CD8-positive, alpha-beta memory T cell (primary cell): ENCODE measurements at regions not wholly inside any gene's neighbourhood (a gene's known extent, or its start where the extent isn't known, plus 50 kb on each side); places are given as distances from the start of the nearest gene placed in this dataset.

Experiments
- CTCF ChIA-PET: fragments of 350-600 bp; sonication (Branson Sonifier 250); formaldehyde crosslinking; loops from one replicate; lab custom pipeline; 2021; ENCODE audit warnings: antibody characterized with exemption; lab: Charles Lee
- POLR2A ChIA-PET: fragments of 350-600 bp; sonication (Branson Sonifier 250); formaldehyde crosslinking; loops from one replicate; lab custom pipeline; 2021; ENCODE audit warnings: antibody characterized with exemption; lab: Charles Lee
- DNase-seq, 5 donors: peaks; one replicate each; pipeline versions ENCODE4 v3.0.0 to v3.0.0-alpha.2; 2020 to 2022; ENCODE audit warnings: mixed read lengths in 1 of 5
- H3K27ac ChIP-seq: one replicate; pipeline ENCODE4 v1.7.0; 2013; ENCODE audit warnings: low read depth, mild to moderate bottlenecking, low read length, moderate library complexity
- H3K27me3 ChIP-seq: 2 replicates; pipeline ENCODE4 v1.7.0; 2013; ENCODE audit warnings: low read length, mild to moderate bottlenecking; ENCODE audit not compliant: insufficient read depth, poor library complexity, severe bottlenecking
- H3K36me3 ChIP-seq: 2 replicates; pipeline ENCODE4 v1.7.0; 2013; ENCODE audit warnings: mild to moderate bottlenecking, low read length, moderate library complexity; ENCODE audit not compliant: insufficient read depth
- H3K4me1 ChIP-seq: 2 replicates; pipeline ENCODE4 v1.7.0; 2013; ENCODE audit warnings: mild to moderate bottlenecking, low read length, moderate library complexity; ENCODE audit not compliant: insufficient read depth
- H3K4me3 ChIP-seq: 2 replicates; pipeline ENCODE4 v1.7.0; 2013; ENCODE audit warnings: mild to moderate bottlenecking, low read length
- H3K9me3 ChIP-seq: 2 replicates; pipeline ENCODE4 v1.7.0; 2013; ENCODE audit warnings: mild to moderate bottlenecking, low read length
- H3K27ac Mint-ChIP-seq, 8 donors: one replicate each; pipeline ENCODE4 v1.8.0; 2020 to 2021; ENCODE audit warnings: mixed read lengths in 8 of 8, mild to moderate bottlenecking in 6 of 8, inconsistent platforms in 3 of 8, moderate library complexity in 3 of 8
- H3K27me3 Mint-ChIP-seq, 2 donors: one replicate each; pipeline ENCODE4 v1.8.0; 2020 to 2021; ENCODE audit warnings: mixed read lengths in 2 of 2, mild to moderate bottlenecking in 1 of 2, moderate library complexity in 1 of 2
- H3K36me3 Mint-ChIP-seq, 3 donors: one replicate each; pipeline ENCODE4 v1.8.0; 2020 to 2021; ENCODE audit warnings: mixed read lengths in 3 of 3, inconsistent platforms in 1 of 3, mild to moderate bottlenecking in 1 of 3
- H3K4me1 Mint-ChIP-seq, 3 donors: one replicate each; pipeline ENCODE4 v1.8.0; 2020 to 2021; ENCODE audit warnings: mixed read lengths in 3 of 3, inconsistent platforms in 1 of 3, mild to moderate bottlenecking in 1 of 3
- H3K4me3 Mint-ChIP-seq, 7 donors: one replicate each; pipeline ENCODE4 v1.8.0; 2020 to 2021; ENCODE audit warnings: mixed read lengths in 7 of 7, mild to moderate bottlenecking in 6 of 7, moderate library complexity in 4 of 7, inconsistent platforms in 2 of 7
- H3K9me3 Mint-ChIP-seq, 5 donors: one replicate each; pipeline ENCODE4 v1.8.0; 2020 to 2022; ENCODE audit warnings: mixed read lengths in 5 of 5, mild to moderate bottlenecking in 3 of 5, moderate library complexity in 2 of 5, inconsistent platforms in 1 of 5

DNA sequence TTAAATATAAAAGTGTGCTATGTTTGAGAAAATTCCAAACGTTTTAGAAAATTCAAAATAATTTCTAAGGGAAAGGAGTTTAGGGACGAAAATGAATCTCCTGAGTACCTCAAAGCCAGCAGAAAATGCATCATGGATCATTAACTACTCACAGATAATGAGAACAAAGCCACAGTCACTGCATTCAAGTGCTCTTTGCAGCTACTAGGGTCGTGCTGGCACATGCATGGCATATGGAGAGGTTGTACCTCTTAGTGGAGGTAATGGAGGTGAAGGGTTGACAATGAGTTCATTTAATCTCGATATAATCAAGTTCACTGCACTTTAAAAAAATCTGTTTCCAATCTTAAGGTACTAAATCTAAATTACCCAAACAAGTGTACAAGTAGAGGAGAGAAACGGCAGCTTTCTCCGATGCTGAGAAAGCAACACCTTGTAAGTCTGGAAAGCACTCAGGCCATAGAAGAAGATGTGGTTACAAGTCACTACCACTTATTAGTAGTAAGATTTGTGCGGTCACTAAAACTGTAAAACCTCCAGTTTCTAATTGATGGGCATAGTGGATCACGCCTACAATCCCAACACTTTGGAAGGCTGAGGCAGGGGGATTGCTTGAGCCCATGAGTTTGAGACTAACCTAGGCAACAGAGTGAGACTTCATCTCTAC, 261.1 kb upstream of the ANO3 start:
- no peaks in the 10 kb centered on the region for H3K36me3 ChIP-seq
- H3K4me1 ChIP-seq, result no peaks in the 10 kb centered on the region
- no peaks in the 10 kb centered on the region for H3K27me3 Mint-ChIP-seq
- H3K4me3 ChIP-seq, result no peak overlapping the region
- no peak overlapping the region for H3K27ac Mint-ChIP-seq
- H3K27me3 ChIP-seq, result no peaks in the 10 kb centered on the region
- no peak overlapping the region for H3K4me3 Mint-ChIP-seq
- CTCF ChIA-PET, result no interaction called here
- POLR2A ChIA-PET, result no interaction called here
- H3K27ac ChIP-seq, result no peak overlapping the region
- H3K4me1 Mint-ChIP-seq, result no peaks in the 10 kb centered on the region
- no peaks in the 10 kb centered on the region for H3K9me3 ChIP-seq
- peaks cover 3 to 35% (median 17%) of the 10 kb centered on the region in 5 donors for H3K9me3 Mint-ChIP-seq
- DNase-seq, result no peak
- H3K36me3 Mint-ChIP-seq, result no peaks in the 10 kb centered on the region

DNA sequence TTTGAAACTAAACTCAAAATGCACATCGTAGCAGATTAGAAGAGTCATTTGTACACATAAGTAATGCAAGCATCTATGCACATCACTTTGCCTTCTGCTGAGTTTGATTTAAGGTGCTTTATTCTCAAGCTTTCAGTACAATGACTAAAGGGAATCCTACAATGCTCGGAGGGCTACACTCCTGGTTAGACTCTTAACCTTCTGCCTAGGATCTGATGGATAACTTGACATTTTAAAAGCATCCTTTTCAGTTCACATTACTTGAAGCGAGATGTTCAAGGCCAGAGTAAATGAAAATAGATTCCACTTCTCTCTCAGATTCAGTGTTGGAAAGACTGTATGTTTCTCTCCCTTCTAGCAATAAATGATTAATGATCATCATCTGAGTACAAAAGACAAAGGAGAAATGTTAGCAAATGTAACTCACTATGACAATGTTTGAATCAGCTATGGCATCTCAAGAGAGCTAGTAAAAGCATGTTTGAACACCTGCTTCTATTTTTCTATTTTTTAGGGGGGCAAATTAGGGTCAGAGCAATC, 259.2 kb upstream of the ANO3 start:
- Histone ChIP-seq H3K27ac (no peak overlapping the region), H3K4me3 (no peak overlapping the region), H3K27me3 (no peaks in the 10 kb centered on the region), H3K36me3 (no peaks in the 10 kb centered on the region), H3K4me1 (no peaks in the 10 kb centered on the region), H3K9me3 (no peaks in the 10 kb centered on the region)
- Mint-ChIP-seq H3K9me3 (peaks cover 3 to 37% (median 9%) of the 10 kb centered on the region in 5 donors), H3K36me3 (no peaks in the 10 kb centered on the region), H3K27ac (no peak overlapping the region), H3K4me3 (no peak overlapping the region), H3K27me3 (no peaks in the 10 kb centered on the region), H3K4me1 (no peaks in the 10 kb centered on the region)
- CTCF ChIA-PET, result no interaction called here
- no peak for DNase-seq
- POLR2A ChIA-PET, result no interaction called here

DNA sequence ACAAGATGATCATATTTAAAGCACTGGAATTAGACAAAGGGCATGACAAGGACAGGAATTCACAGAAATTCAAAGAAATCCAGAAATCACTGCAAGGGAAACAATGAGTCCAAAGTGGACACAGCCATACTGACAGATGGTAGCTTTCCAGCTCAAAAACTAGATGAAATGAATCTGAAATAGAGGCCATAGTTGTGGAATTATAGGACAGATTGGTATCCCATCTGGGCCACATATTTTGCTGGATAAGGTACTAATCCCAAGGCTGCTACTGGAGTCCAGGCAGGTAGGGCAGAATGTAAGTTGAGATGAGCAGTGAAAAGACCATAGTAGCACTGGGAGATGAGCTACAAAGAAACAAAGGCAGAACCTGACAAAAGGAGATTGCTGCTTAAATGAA, 258.3 kb upstream of the ANO3 start:
- Histone ChIP-seq H3K27ac (no peak overlapping the region), H3K9me3 (no peaks in the 10 kb centered on the region), H3K36me3 (no peaks in the 10 kb centered on the region), H3K4me3 (no peak overlapping the region), H3K27me3 (no peaks in the 10 kb centered on the region), H3K4me1 (no peaks in the 10 kb centered on the region)
- POLR2A ChIA-PET, result no interaction called here
- Mint-ChIP-seq H3K4me1 (no peaks in the 10 kb centered on the region), H3K9me3 (peaks cover 3 to 29% (median 5%) of the 10 kb centered on the region in 5 donors), H3K27me3 (no peaks in the 10 kb centered on the region), H3K4me3 (no peak overlapping the region), H3K27ac (no peak overlapping the region), H3K36me3 (no peaks in the 10 kb centered on the region)
- no peak for DNase-seq
- CTCF ChIA-PET, result no interaction called here

DNA sequence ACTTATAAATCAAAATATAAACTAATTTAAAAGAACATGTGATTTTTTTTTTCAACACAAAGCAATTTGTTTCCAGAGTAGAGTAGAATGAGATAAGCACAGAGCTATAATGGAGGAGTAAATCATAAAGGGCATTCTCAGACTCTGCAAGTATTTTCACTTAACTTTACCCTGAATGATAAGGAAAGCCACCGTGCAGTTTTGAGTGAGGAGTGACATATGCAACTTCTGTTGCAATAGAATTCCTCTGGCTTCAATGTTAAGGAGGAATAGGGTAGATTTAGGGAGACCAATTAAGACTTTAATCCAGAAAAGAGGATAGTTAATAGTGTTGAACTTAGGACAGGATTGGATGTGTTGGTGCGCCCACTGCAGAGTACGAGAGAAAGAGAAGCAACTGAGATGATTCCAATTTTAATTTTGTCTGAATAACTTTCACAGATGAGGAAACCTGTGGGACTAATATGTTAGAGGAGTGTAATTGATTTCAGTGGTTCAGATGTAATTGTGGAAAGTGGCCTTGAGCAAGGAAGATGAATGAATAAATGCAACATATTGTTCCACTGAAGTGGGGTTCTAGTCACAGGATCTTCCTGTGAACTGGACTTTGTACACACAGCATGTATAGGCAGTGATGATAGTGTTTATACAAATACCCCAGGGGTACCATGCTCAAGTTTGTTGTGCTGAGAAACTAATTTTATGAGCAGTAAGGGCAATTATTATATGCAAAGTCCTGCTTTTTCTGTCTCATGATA, 255.5 kb upstream of the ANO3 start:
- Histone ChIP-seq H3K27me3 (no peaks in the 10 kb centered on the region), H3K27ac (no peak overlapping the region), H3K4me3 (no peak overlapping the region), H3K9me3 (no peaks in the 10 kb centered on the region), H3K36me3 (no peaks in the 10 kb centered on the region), H3K4me1 (no peaks in the 10 kb centered on the region)
- H3K27me3 Mint-ChIP-seq, result no peaks in the 10 kb centered on the region
- H3K4me1 Mint-ChIP-seq, result no peaks in the 10 kb centered on the region
- ChIA-PET POLR2A (no interaction called here), CTCF (no interaction called here)
- DNase-seq, result no peak
- H3K27ac Mint-ChIP-seq, result no peak overlapping the region
- H3K9me3 Mint-ChIP-seq, result peaks cover 0 to 34% (median 8%) of the 10 kb centered on the region in 5 donors
- H3K36me3 Mint-ChIP-seq, result no peaks in the 10 kb centered on the region
- no peak overlapping the region for H3K4me3 Mint-ChIP-seq

DNA sequence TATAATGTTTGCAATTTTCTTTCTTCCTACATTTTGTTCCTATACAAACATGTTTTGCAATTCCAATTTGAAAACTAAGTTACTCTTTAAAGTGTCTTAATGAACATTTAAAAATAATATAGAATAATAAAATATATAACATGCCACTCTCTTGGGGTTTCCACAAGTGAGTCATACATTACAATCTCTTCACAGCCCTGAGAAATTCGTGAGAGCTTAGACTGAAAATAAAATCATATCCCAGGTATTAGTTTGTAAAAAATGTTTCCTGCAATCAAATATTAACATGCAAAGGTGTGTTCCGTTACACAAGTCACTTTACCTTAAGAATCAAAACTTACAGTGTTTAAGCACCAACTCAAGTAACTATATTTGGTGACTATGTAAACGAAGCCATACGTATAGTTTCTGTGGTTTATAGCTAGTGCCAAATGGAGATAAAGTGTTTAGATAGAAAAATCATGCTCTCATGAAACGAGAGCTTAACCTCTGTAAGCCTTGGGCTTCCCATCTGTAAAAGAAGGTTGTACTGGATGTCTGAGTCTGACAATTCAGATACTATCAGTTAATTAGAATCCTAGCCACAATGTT, 253.6 kb upstream of the ANO3 start:
- Mint-ChIP-seq H3K4me1 (no peaks in the 10 kb centered on the region), H3K27me3 (no peaks in the 10 kb centered on the region), H3K4me3 (no peak overlapping the region), H3K9me3 (peaks cover 0 to 33% (median 8%) of the 10 kb centered on the region in 5 donors), H3K27ac (no peak overlapping the region), H3K36me3 (no peaks in the 10 kb centered on the region)
- CTCF ChIA-PET, result no interaction called here
- H3K27ac ChIP-seq, result no peak overlapping the region
- no peaks in the 10 kb centered on the region for H3K4me1 ChIP-seq
- no peak for DNase-seq
- no peaks in the 10 kb centered on the region for H3K27me3 ChIP-seq
- H3K36me3 ChIP-seq, result no peaks in the 10 kb centered on the region
- no peak overlapping the region for H3K4me3 ChIP-seq
- no peaks in the 10 kb centered on the region for H3K9me3 ChIP-seq
- POLR2A ChIA-PET, result no interaction called here

DNA sequence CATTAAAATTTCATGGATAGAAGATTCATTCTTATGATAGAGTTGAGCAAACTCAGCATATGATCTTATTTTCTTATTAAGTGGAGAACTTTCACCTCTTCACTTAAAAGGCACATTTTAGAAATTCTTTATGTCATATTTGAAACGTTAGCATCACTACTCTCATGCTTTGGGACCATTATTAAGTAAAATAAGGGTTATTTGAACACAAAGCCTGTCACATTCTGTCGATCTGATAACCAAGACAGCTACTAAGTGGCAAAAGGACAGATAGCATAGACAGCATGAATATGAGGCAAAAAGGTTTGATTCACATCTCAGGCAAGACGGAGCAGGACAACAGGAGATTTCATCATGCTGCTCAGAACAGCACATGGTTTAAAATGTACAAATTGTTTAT, 247.6 kb upstream of the ANO3 start:
- H3K27ac ChIP-seq, result no peak overlapping the region
- DNase-seq, result no peak
- no peaks in the 10 kb centered on the region for H3K36me3 ChIP-seq
- Mint-ChIP-seq H3K36me3 (no peaks in the 10 kb centered on the region), H3K4me3 (no peak overlapping the region), H3K27me3 (no peaks in the 10 kb centered on the region), H3K4me1 (no peaks in the 10 kb centered on the region), H3K9me3 (peaks cover 3 to 14% (median 5%) of the 10 kb centered on the region in 5 donors), H3K27ac (no peak overlapping the region)
- ChIA-PET CTCF (no interaction called here), POLR2A (no interaction called here)
- H3K4me1 ChIP-seq, result no peaks in the 10 kb centered on the region
- H3K9me3 ChIP-seq, result no peaks in the 10 kb centered on the region
- no peak overlapping the region for H3K4me3 ChIP-seq
- H3K27me3 ChIP-seq, result no peaks in the 10 kb centered on the region

DNA sequence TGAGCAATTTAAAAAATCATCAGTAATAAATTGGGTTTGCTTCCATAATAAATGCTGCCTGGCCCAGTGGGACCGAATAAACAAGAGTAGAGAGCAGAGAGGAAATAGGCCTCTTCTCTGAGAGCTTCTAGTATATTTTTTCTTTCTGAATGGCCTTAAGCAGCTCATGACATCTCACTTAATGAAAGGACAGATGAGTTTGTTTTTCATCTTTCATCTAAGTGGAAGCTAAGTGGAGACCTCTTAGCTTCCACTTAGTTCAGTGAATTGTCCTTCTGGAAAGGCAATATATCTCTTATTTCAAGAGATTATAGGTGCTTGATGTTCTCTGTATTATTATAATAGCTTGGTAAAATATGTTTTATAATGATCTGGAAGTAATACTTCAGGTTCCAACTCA, 245.9 kb upstream of the ANO3 start:
- no peak overlapping the region for H3K27ac Mint-ChIP-seq
- H3K27ac ChIP-seq, result no peak overlapping the region
- no peak overlapping the region for H3K4me3 ChIP-seq
- ChIA-PET CTCF (no interaction called here), POLR2A (no interaction called here)
- H3K27me3 Mint-ChIP-seq, result no peaks in the 10 kb centered on the region
- no peaks in the 10 kb centered on the region for H3K4me1 ChIP-seq
- no peak overlapping the region for H3K4me3 Mint-ChIP-seq
- no peaks in the 10 kb centered on the region for H3K36me3 ChIP-seq
- peaks cover 4 to 14% (median 7%) of the 10 kb centered on the region in 5 donors for H3K9me3 Mint-ChIP-seq
- no peaks in the 10 kb centered on the region for H3K27me3 ChIP-seq
- H3K9me3 ChIP-seq, result no peaks in the 10 kb centered on the region
- DNase-seq, result no peak
- no peaks in the 10 kb centered on the region for H3K4me1 Mint-ChIP-seq
- H3K36me3 Mint-ChIP-seq, result no peaks in the 10 kb centered on the region
